Esophagus muscularis mucosa (tissue), 4 donors: ENCODE measurements at regions not wholly inside any gene's neighbourhood (a gene's known extent, or its start where the extent isn't known, plus 50 kb on each side); places are given as distances from the start of the nearest gene placed in this dataset.

Experiments used
- DNase-seq: peaks from one replicate; pipeline ENCODE4 v3.0.0-alpha.2; 2017; ENCODE audit errors: extremely low spot score
- H3K27ac ChIP-seq, 4 donors: fragments of 200-600 bp; sonication (generic); replicated peaks in 1 of 4; 1 replicate in 3 of 4; 2 replicates in 1 of 4; pipeline ENCODE4 v1.5.1; 2016 to 2019; ENCODE audit warnings: mild to moderate bottlenecking in 1 of 4
- H3K27me3 ChIP-seq, 4 donors: fragments of 200-600 bp; sonication (generic); one replicate each; pipeline versions ENCODE4 v1.5.1 to v1.6.0; 2016 to 2019
- H3K36me3 ChIP-seq, 4 donors: fragments of 200-600 bp; sonication (generic); one replicate each; pipeline ENCODE4 v1.5.1; 2016 to 2019
- H3K4me1 ChIP-seq, 4 donors: fragments of 200-600 bp; sonication (generic); one replicate each; pipeline ENCODE4 v1.5.1; 2016 to 2019
- H3K4me3 ChIP-seq, 4 donors: fragments of 200-600 bp; sonication (generic); 1 replicate in 2 of 4; 2 replicates in 2 of 4; pipeline ENCODE4 v1.5.1; 2016 to 2019; ENCODE audit warnings: mild to moderate bottlenecking in 4 of 4, moderate library complexity in 1 of 4
- H3K9me3 ChIP-seq, 4 donors: fragments of 200-600 bp; sonication (generic); 1 replicate in 3 of 4; 2 replicates in 1 of 4; pipeline ENCODE4 v1.5.1; 2016 to 2019
- EP300 ChIP-seq: sonication (generic); formaldehyde crosslinking; IDR thresholded peaks from one replicate; pipeline ENCODE4 v1.6.1; 2017; ENCODE audit warnings: antibody characterized with exemption
- POLR2A ChIP-seq: fragments of 450-650 bp; IDR thresholded peaks from one replicate; pipeline ENCODE4 v1.6.1; 2017; ENCODE audit warnings: antibody characterized with exemption, moderate library complexity, mild to moderate bottlenecking, low read depth
- POLR2AphosphoS5 ChIP-seq, 2 donors: sonication (generic); formaldehyde crosslinking; IDR thresholded peaks; one replicate each; pipeline ENCODE4 v1.6.1; 2017; ENCODE audit warnings: antibody characterized with exemption in 2 of 2
- WGBS: methylation state at CpG from one replicate; pipeline ENCODE4 v1.1.5; 2018; 5-methylcytosine and 5-hydroxymethylcytosine counted together
- intact Hi-C: fragments of 100-400 bp; cut with DNase I; formaldehyde crosslinking; loops from one replicate; pipeline ENCODE4 v1.15.1; 2023
- TF ChIP-seq, protein P1 (sequence below), 3 experiments: fragments of 200-600 bp in 2 of 3; fragments of 450-650 bp in 1 of 3; sonication (generic) in 2 of 3; IDR thresholded peaks; one replicate each; pipeline ENCODE4 v1.5.1; 2017 to 2019; ENCODE audit warnings: antibody characterized with exemption in 3 of 3, mild to moderate bottlenecking in 2 of 3, moderate library complexity in 1 of 3

DNA sequence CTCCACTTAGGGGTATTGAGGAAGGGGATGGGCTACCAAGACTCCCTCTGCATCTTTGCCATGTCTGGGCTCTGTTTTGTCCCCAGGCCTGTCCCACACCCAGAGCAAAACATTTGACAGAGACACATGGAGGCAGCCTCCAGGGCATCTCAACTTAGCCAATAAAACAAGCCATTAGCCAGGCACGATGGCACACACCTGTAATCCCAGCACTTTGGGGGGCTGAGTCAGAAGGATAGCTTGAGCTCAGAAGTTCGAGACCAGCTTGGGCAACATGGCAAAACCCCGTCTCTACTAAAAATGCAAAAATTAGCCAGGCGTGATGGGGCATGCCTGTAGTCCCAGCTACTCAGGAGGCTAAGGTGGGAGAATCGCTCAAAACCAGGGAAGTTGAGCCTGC, 120.3 kb upstream of the IPO9 start:
- H3K27ac ChIP-seq: no peak overlapping the region
- WGBS: 95% methylated on average over 5 of the region's 5 CpGs
- no peaks in the 10 kb centered on the region for H3K9me3 ChIP-seq
- intact Hi-C loops: loop anchor here (1.0 kb wide), 1 partner anchor 85 kb away; no protein-coding TSS in a partner anchor
- TF ChIP-seq, protein P1, sequence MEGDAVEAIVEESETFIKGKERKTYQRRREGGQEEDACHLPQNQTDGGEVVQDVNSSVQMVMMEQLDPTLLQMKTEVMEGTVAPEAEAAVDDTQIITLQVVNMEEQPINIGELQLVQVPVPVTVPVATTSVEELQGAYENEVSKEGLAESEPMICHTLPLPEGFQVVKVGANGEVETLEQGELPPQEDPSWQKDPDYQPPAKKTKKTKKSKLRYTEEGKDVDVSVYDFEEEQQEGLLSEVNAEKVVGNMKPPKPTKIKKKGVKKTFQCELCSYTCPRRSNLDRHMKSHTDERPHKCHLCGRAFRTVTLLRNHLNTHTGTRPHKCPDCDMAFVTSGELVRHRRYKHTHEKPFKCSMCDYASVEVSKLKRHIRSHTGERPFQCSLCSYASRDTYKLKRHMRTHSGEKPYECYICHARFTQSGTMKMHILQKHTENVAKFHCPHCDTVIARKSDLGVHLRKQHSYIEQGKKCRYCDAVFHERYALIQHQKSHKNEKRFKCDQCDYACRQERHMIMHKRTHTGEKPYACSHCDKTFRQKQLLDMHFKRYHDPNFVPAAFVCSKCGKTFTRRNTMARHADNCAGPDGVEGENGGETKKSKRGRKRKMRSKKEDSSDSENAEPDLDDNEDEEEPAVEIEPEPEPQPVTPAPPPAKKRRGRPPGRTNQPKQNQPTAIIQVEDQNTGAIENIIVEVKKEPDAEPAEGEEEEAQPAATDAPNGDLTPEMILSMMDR (IDR thresholded peaks at IDR 0.05): no peak
- TF ChIP-seq EP300 (no peak), POLR2AphosphoS5 (IDR thresholded peaks at IDR 0.05) (no peak), POLR2A (no peak)
- no peaks in the 10 kb centered on the region for H3K36me3 ChIP-seq
- H3K27me3 ChIP-seq: no peaks in the 10 kb centered on the region
- no peak for DNase-seq
- no peak overlapping the region for H3K4me3 ChIP-seq
- peaks cover 62 to 77% (median 70%) of the 10 kb centered on the region in 4 donors for H3K4me1 ChIP-seq

DNA sequence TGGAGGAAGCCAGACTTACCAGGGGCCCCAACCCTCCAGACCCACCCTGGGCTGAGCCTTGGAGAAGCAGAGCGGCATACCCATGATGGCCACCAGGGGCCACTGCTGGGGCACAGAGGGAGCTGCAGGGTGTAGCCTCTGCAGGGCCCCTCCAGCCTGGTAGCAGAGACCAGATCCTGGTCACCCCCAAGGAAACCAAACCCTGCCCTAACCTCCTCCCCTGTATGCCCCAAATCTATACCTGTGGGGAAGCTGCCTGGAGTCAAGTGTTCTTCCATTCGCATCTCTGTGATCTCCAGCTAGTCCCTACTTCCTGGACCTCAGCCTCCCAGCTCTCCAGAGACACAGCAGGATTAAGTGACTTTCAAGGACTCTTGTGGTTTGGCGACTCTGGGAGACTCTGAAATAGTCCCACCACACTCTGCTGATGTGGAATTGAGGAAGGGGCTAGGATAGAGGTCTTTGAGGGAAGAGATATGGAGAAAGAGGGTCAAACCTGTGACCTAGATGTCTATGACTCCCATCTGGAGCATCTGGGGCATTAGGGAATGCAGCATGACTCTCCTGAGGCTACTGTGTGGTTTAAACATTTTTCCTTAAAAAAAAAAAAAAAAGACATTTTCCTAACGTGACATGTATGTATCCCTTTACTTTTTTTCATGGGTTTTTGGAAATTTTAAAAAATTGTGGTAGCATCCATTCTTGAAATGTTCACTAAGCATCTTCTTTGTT, 119.2 kb upstream of the IPO9 start:
- TF ChIP-seq POLR2A (no peak), EP300 (no peak), POLR2AphosphoS5 (IDR thresholded peaks at IDR 0.05) (peak in 1 of 2 donors; percentile 19)
- TF ChIP-seq, protein P1 (IDR thresholded peaks at IDR 0.05): peak in 2 of 3 experiments; percentile 90 to 95
- Histone ChIP-seq H3K27me3 (no peaks in the 10 kb centered on the region), H3K9me3 (no peaks in the 10 kb centered on the region), H3K4me3 (no peak overlapping the region), H3K27ac (peak overlapping the region in 3 of 4 donors; percentile 27 to 36 (median 32)), H3K4me1 (peaks cover 62 to 77% (median 71%) of the 10 kb centered on the region in 4 donors), H3K36me3 (no peaks in the 10 kb centered on the region)
- intact Hi-C loops: loop anchor here (1.0 to 10.0 kb wide), 2 partner anchors 84 to 255 kb away; no protein-coding TSS in a partner anchor
- DNase-seq: no peak
- WGBS: 75% methylated on average over 4 of the region's 4 CpGs

DNA sequence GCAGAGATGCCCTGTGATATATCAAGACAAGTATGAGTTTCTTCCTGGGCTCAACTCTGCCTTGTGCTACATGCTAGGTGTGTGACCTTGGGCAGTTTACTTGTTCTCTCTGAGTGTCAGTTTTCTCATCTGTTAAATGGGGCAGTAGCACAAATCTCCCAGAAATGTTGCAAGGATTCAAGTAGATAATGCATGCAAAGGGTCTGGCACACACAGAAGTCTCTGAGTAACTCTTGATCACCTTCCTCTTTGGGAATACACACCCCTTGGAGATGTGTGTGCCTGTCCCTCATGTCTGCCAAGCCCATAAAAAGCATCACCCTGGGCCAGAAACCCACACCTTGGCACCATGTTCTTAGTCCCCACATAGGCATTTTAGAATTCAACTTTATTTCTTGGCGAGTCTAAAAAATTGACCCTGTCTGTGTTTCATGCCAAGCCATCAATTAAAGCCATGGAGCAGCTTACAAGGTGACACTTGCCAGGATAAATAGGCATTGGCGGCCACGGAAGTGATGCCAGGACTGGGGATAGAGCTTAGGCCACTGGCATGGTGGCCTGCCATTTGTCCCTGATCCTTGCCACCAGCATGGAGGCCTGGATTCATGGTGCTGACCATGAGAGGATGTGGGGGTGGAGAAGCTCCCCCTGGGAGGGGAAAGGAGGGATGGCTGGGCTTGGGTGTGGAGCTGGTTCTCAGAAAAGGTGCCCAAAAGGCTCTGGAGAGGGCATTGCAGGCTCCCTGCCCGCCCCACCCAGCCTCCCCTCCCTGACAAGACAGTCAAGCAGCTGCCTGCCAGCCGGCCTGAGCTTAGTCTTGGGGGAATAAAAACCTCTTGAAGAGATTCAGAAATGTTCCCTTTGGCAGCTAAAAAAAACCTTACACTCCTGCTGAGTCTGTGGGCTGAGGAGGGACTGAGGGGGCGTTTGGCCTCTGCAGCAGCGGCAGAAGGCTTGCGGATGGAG, 118.0 kb upstream of the IPO9 start:
- TF ChIP-seq POLR2A: no peak
- no peak for TF ChIP-seq POLR2AphosphoS5 (IDR thresholded peaks at IDR 0.05)
- no peak for TF ChIP-seq EP300
- TF ChIP-seq, protein P1 (IDR thresholded peaks at IDR 0.05): no peak
- H3K36me3 ChIP-seq: no peaks in the 10 kb centered on the region
- peaks cover 74 to 86% (median 81%) of the 10 kb centered on the region in 4 donors for H3K4me1 ChIP-seq
- peak overlapping the region; percentile 77 to 93 (median 87) for H3K27ac ChIP-seq
- WGBS: 80% methylated on average over 8 of the region's 8 CpGs
- H3K27me3 ChIP-seq: no peaks in the 10 kb centered on the region
- H3K4me3 ChIP-seq: no peak overlapping the region
- H3K9me3 ChIP-seq: no peaks in the 10 kb centered on the region
- no peak for DNase-seq
- intact Hi-C loops: loop anchor here (10.0 kb wide), 1 partner anchor 256 kb away; no protein-coding TSS in a partner anchor

DNA sequence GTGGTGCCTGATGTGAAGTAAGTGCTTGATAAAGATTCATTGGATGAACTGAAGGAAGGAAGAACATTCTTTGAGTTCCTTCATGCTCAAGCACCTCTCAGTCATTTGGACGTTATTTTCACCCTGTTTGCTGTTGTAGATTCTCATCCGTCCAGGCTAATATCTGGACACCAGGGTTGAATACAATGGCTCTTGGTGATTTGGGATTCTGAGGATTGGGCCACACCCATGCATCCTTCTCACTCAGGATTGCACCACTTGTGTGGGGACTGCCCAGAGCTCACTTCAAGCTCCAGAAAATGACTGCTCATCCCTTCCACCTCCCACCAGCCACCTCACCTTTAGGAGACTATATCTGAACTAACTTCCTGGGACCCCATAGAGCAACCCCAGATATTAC, 117.1 kb upstream of the IPO9 start:
- Histone ChIP-seq H3K36me3 (peaks cover 0 to 5% (median 0%) of the 10 kb centered on the region in 4 donors), H3K27ac (peak overlapping the region; percentile 77 to 93 (median 87)), H3K4me1 (peaks cover 83 to 95% (median 89%) of the 10 kb centered on the region in 4 donors), H3K27me3 (no peaks in the 10 kb centered on the region), H3K4me3 (no peak overlapping the region), H3K9me3 (no peaks in the 10 kb centered on the region)
- WGBS: 68% methylated on average over 2 of the region's 2 CpGs
- no peak for DNase-seq
- TF ChIP-seq EP300 (no peak), POLR2AphosphoS5 (IDR thresholded peaks at IDR 0.05) (peak in 1 of 2 donors; percentile 19), POLR2A (no peak)
- TF ChIP-seq, protein P1 (IDR thresholded peaks at IDR 0.05): no peak
- intact Hi-C loops: loop anchor here (10.0 kb wide), 1 partner anchor 257 kb away; no protein-coding TSS in a partner anchor
